ENCODE measurements at regions not wholly inside any gene's neighbourhood (a gene's known extent, or its start where the extent isn't known, plus 50 kb on each side); places are given as distances from the start of the nearest gene placed in this dataset.

- no peak for FAIRE-seq
- Histone ChIP-seq H3K9ac (ENCODE audit: control insufficient read depth, extremely low read depth, insufficient read depth, low read length) (no peak overlapping the region), H3K36me3 (ENCODE audit: control insufficient read depth in 2 of 2, extremely low read depth in 1 of 2, insufficient read depth in 2 of 2, low read length in 2 of 2) (no peaks in the 10 kb centered on the region), H3K9me1 (ENCODE audit: control insufficient read depth, extremely low read depth, insufficient read depth, low read length) (no peaks in the 10 kb centered on the region), H3K4me1 (ENCODE audit: control insufficient read depth, extremely low read depth, insufficient read depth, low read length) (peaks cover 4% of the 10 kb centered on the region), H3K27ac (ENCODE audit: control insufficient read depth, insufficient read depth, low read length) (no peak overlapping the region), H3K4me3 (ENCODE audit: control insufficient read depth in 2 of 3, extremely low read depth in 1 of 3, insufficient read depth in 2 of 3, low read depth in 1 of 3, low read length in 3 of 3) (no peak overlapping the region), H4K20me1 (ENCODE audit: control insufficient read depth, extremely low read depth, insufficient read depth, low read length) (no peaks in the 10 kb centered on the region), H2AFZ (ENCODE audit: control insufficient read depth, low read length) (no peak overlapping the region), H3K27me3 (ENCODE audit: control insufficient read depth, extremely low read depth, insufficient read depth, low read length) (no peaks in the 10 kb centered on the region), H3K9me3 (ENCODE audit: control insufficient read depth, low read depth, low read length) (no peaks in the 10 kb centered on the region), H3K4me2 (ENCODE audit: control insufficient read depth, extremely low read depth, insufficient read depth, low read depth, low read length) (no peak overlapping the region), H3K79me2 (ENCODE audit: control insufficient read depth, insufficient read depth, low read length) (no peaks in the 10 kb centered on the region)
- TF ChIP-seq CTCF (optimal IDR thresholded peaks at IDR 0.05 in 1 of 3, IDR thresholded peaks at IDR 0.05 in 1 of 3, conservative IDR thresholded peaks at IDR 0.05 in 1 of 3; ENCODE audit: extremely low read depth in 1 of 3, insufficient read depth in 2 of 3, low read length in 3 of 3) (no peak), EZH2 (IDR thresholded peaks at IDR 0.05; ENCODE audit: low read length) (no peak)
- no peak for DNase-seq (ENCODE audit: low read depth, low spot score)
- dilution Hi-C loops (cut with MboI; ENCODE audit: extremely low pct_ligation_motif_present, low sequenced_read_pairs), result no loop called here
These were observed 68.1 kb upstream of the TOMM7 start for GRCh38 chr7:22890773-22891172.

GRCh38 chr7:22885797-22886261, 63.2 kb upstream of the TOMM7 start:
- Histone ChIP-seq H3K9ac (ENCODE audit: control insufficient read depth, extremely low read depth, insufficient read depth, low read length) (no peak overlapping the region), H3K79me2 (ENCODE audit: control insufficient read depth, insufficient read depth, low read length) (no peaks in the 10 kb centered on the region), H3K36me3 (ENCODE audit: control insufficient read depth in 2 of 2, extremely low read depth in 1 of 2, insufficient read depth in 2 of 2, low read length in 2 of 2) (peaks cover 0 to 4% of the 10 kb centered on the region in 2 experiments), H3K9me1 (ENCODE audit: control insufficient read depth, extremely low read depth, insufficient read depth, low read length) (no peaks in the 10 kb centered on the region), H2AFZ (ENCODE audit: control insufficient read depth, low read length) (no peak overlapping the region), H3K4me2 (ENCODE audit: control insufficient read depth, extremely low read depth, insufficient read depth, low read depth, low read length) (peak overlapping the region; percentile 12), H4K20me1 (ENCODE audit: control insufficient read depth, extremely low read depth, insufficient read depth, low read length) (no peaks in the 10 kb centered on the region), H3K4me1 (ENCODE audit: control insufficient read depth, extremely low read depth, insufficient read depth, low read length) (peaks cover 6% of the 10 kb centered on the region), H3K9me3 (ENCODE audit: control insufficient read depth, low read depth, low read length) (no peaks in the 10 kb centered on the region), H3K27ac (ENCODE audit: control insufficient read depth, insufficient read depth, low read length) (no peak overlapping the region), H3K27me3 (ENCODE audit: control insufficient read depth, extremely low read depth, insufficient read depth, low read length) (no peaks in the 10 kb centered on the region), H3K4me3 (ENCODE audit: control insufficient read depth in 2 of 3, extremely low read depth in 1 of 3, insufficient read depth in 2 of 3, low read depth in 1 of 3, low read length in 3 of 3) (no peak overlapping the region)
- TF ChIP-seq CTCF (optimal IDR thresholded peaks at IDR 0.05 in 1 of 3, IDR thresholded peaks at IDR 0.05 in 1 of 3, conservative IDR thresholded peaks at IDR 0.05 in 1 of 3; ENCODE audit: extremely low read depth in 1 of 3, insufficient read depth in 2 of 3, low read length in 3 of 3), result no peak
- no peak for TF ChIP-seq EZH2 (IDR thresholded peaks at IDR 0.05; ENCODE audit: low read length)
- DNase-seq (ENCODE audit: low read depth, low spot score), result no peak
- dilution Hi-C loops (cut with MboI; ENCODE audit: extremely low pct_ligation_motif_present, low sequenced_read_pairs), result no loop called here
- FAIRE-seq, result no peak
